H9 (cell line): ENCODE measurements at regions not wholly inside any gene's neighbourhood (a gene's known extent, or its start where the extent isn't known, plus 50 kb on each side); places are given as distances from the start of the nearest gene placed in this dataset.

Source experiments
- DNase-seq: peaks from one replicate; pipeline ENCODE4 v3.0.0-alpha.2; 2017
- H2AFZ ChIP-seq: one replicate; pipeline ENCODE4 v1.6.1; 2013; ENCODE audit warnings: mild to moderate bottlenecking, low read length, control low read depth, moderate library complexity
- H2AK5ac ChIP-seq: 2 replicates; pipeline ENCODE4 v1.6.1; 2013; ENCODE audit warnings: low read length, control low read depth, mixed read lengths; ENCODE audit not compliant: insufficient read length
- H2BK120ac ChIP-seq: one replicate; pipeline ENCODE4 v1.6.1; 2013; ENCODE audit warnings: low read depth, mild to moderate bottlenecking, low read length, control low read depth, inconsistent platforms; ENCODE audit not compliant: poor library complexity, severe bottlenecking
- H2BK12ac ChIP-seq: 2 replicates; pipeline ENCODE4 v1.6.1; 2013; ENCODE audit warnings: low read length, control low read depth, mixed read lengths, low read depth; ENCODE audit not compliant: insufficient read length
- H2BK15ac ChIP-seq: 2 replicates; pipeline ENCODE4 v1.6.1; 2013; ENCODE audit warnings: low read depth, low read length, control low read depth
- H2BK20ac ChIP-seq: one replicate; pipeline ENCODE4 v1.6.1; 2013; ENCODE audit warnings: low read depth, mild to moderate bottlenecking, low read length, control low read depth, inconsistent platforms; ENCODE audit not compliant: poor library complexity, severe bottlenecking
- H2BK5ac ChIP-seq: 2 replicates; pipeline ENCODE4 v1.6.1; 2013; ENCODE audit warnings: low read length, control low read depth, mixed read lengths; ENCODE audit not compliant: insufficient read length
- H3K14ac ChIP-seq: 2 replicates; pipeline ENCODE4 v1.6.1; 2013; ENCODE audit warnings: low read length, control low read depth; ENCODE audit not compliant: insufficient read depth
- H3K18ac ChIP-seq: 2 replicates; pipeline ENCODE4 v1.6.1; 2013; ENCODE audit warnings: low read depth, mild to moderate bottlenecking, mixed read lengths, low read length, control low read depth; ENCODE audit not compliant: insufficient read length
- H3K23ac ChIP-seq: 2 replicates; pipeline ENCODE4 v1.6.1; 2013; ENCODE audit warnings: low read length, control low read depth, mixed read lengths, low read depth; ENCODE audit not compliant: insufficient read length
- H3K23me2 ChIP-seq: 2 replicates; pipeline ENCODE4 v1.6.1; 2013; ENCODE audit warnings: low read depth, mild to moderate bottlenecking, mixed read lengths, low read length, control low read depth; ENCODE audit not compliant: insufficient read length, poor library complexity, severe bottlenecking
- H3K27ac ChIP-seq: 2 replicates; pipeline ENCODE4 v1.5.1; 2013; ENCODE audit warnings: low read length, control low read depth, mixed read lengths, low read depth; ENCODE audit not compliant: insufficient read length
- H3K27me3 ChIP-seq: 2 replicates; pipeline ENCODE4 v1.6.1; 2013; ENCODE audit warnings: low read length, control low read depth, inconsistent platforms; ENCODE audit not compliant: insufficient read depth
- H3K4ac ChIP-seq: 2 replicates; pipeline ENCODE4 v1.6.1; 2013; ENCODE audit warnings: low read depth, mild to moderate bottlenecking, control low read depth, inconsistent platforms, low read length, moderate library complexity
- H3K4me1 ChIP-seq: 2 replicates; pipeline ENCODE4 v1.6.1; 2013; ENCODE audit warnings: low read length, control low read depth, inconsistent platforms; ENCODE audit not compliant: insufficient read depth
- H3K4me2 ChIP-seq: 2 replicates; pipeline ENCODE4 v1.6.1; 2013; ENCODE audit warnings: low read length, control low read depth, mixed read lengths; ENCODE audit not compliant: insufficient read length, insufficient read depth
- H3K56ac ChIP-seq: 2 replicates; pipeline ENCODE4 v1.6.1; 2013; ENCODE audit warnings: low read depth, mild to moderate bottlenecking, mixed read lengths, low read length, control low read depth; ENCODE audit not compliant: insufficient read length
- H3K79me1 ChIP-seq: 2 replicates; pipeline ENCODE4 v1.6.1; 2013; ENCODE audit warnings: low read depth, mild to moderate bottlenecking, moderate library complexity, low read length, control low read depth, inconsistent platforms; ENCODE audit not compliant: insufficient read depth, poor library complexity, severe bottlenecking
- H3K79me2 ChIP-seq: 2 replicates; pipeline ENCODE4 v1.6.1; 2013; ENCODE audit warnings: low read length, control low read depth, inconsistent platforms; ENCODE audit not compliant: insufficient read depth
- H3K9ac ChIP-seq: 2 replicates; pipeline ENCODE4 v1.6.1; 2013; ENCODE audit warnings: low read length, control low read depth, mixed read lengths; ENCODE audit not compliant: insufficient read length; ENCODE audit errors: extremely low read depth
- H3K9me3 ChIP-seq: one replicate; pipeline ENCODE4 v1.6.1; 2013; ENCODE audit warnings: low read depth, low read length, inconsistent platforms; ENCODE audit not compliant: control insufficient read depth
- H3T11ph ChIP-seq: one replicate; pipeline ENCODE4 v1.6.1; 2013; ENCODE audit warnings: mild to moderate bottlenecking, low read length, control low read depth, inconsistent platforms
- H4K20me1 ChIP-seq: one replicate; pipeline ENCODE4 v1.6.1; 2013; ENCODE audit not compliant: control insufficient read depth, insufficient read length, insufficient read depth
- H4K5ac ChIP-seq: 2 replicates; pipeline ENCODE4 v1.6.1; 2013; ENCODE audit warnings: low read depth, mild to moderate bottlenecking, mixed read lengths, low read length, control low read depth; ENCODE audit not compliant: insufficient read length
- H4K8ac ChIP-seq: replicated peaks from 2 replicates; pipeline ENCODE4 v1.6.1; 2013; ENCODE audit warnings: low read length, control low read depth, mixed read lengths, low read depth; ENCODE audit not compliant: insufficient read length
- H4K91ac ChIP-seq: 2 replicates; pipeline ENCODE4 v1.6.1; 2013; ENCODE audit warnings: low read depth, mild to moderate bottlenecking, moderate library complexity, mixed read lengths, low read length, control low read depth; ENCODE audit not compliant: insufficient read length
- H3K27ac Mint-ChIP-seq, 3 experiments: 2 replicates in 2 of 3; 3 replicates in 1 of 3; pipeline ENCODE4 v1.8.0; 2020 to 2021; ENCODE audit warnings: mixed read lengths in 3 of 3, mild to moderate bottlenecking in 1 of 3, moderate library complexity in 1 of 3
- H3K27me3 Mint-ChIP-seq: 2 replicates; pipeline ENCODE4 v1.8.0; 2021; ENCODE audit warnings: low read depth, mild to moderate bottlenecking, moderate library complexity, mixed read lengths
- H3K36me3 Mint-ChIP-seq, 3 experiments: 2 replicates in 2 of 3; 3 replicates in 1 of 3; pipeline ENCODE4 v1.8.0; 2020 to 2021; ENCODE audit warnings: low read depth in 3 of 3, mixed read lengths in 3 of 3; ENCODE audit not compliant: insufficient read depth in 1 of 3
- H3K4me1 Mint-ChIP-seq, 2 experiments: 2 replicates each; pipeline ENCODE4 v1.8.0; 2020; ENCODE audit warnings: mixed read lengths in 2 of 2
- H3K4me3 Mint-ChIP-seq, 2 experiments: 2 replicates in 1 of 2; 3 replicates in 1 of 2; pipeline ENCODE4 v1.8.0; 2020 to 2021; ENCODE audit warnings: mild to moderate bottlenecking in 2 of 2, mixed read lengths in 2 of 2, moderate library complexity in 1 of 2
- H3K9me3 Mint-ChIP-seq, 2 experiments: 2 replicates in 1 of 2; 3 replicates in 1 of 2; pipeline ENCODE4 v1.8.0; 2020; ENCODE audit warnings: mild to moderate bottlenecking in 2 of 2, mixed read lengths in 2 of 2, moderate library complexity in 1 of 2
- WGBS: extraction: QIAGEN DNeasy Blood & Tissue Kit; methylation state at CpG from one replicate; pipeline ENCODE4 v1.1.7; 2013; ENCODE audit warnings: missing lambda C conversion rate, low lambda C conversion rate, mixed read lengths; ENCODE audit not compliant: insufficient read length; ENCODE audit errors: extremely low coverage; 5-methylcytosine and 5-hydroxymethylcytosine counted together
- TF ChIP-seq, protein P1 (sequence below): fragments of 200-600 bp; sonication (generic); conservative IDR thresholded peaks from 3 replicates; pipeline ENCODE4 v1.8.0; 2021; ENCODE audit warnings: antibody characterized with exemption, mild to moderate bottlenecking

DNA sequence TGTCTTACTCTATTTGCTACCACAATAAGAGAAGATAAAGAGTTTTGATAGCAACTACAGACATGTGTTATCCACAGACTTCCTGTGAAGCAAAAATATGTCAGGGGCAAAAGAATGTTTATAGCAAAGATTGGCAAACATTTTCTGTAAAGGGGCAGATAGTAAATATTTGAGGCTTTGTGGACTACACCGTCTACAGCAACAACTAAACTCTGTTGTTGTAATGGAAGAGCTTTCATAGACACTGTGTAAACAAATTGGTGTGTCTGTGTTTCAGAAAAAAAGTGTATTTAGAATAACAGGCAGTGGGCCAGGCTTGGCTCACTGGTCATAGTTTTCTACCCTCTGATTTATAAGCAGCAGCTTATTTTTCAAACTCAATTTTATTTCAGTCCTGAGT, 521.4 kb downstream of the ANKRD7 start:
- Histone ChIP-seq H3K79me1 (no peaks in the 10 kb centered on the region), H4K8ac (no peak overlapping the region), H3K9me3 (no peaks in the 10 kb centered on the region), H3K79me2 (no peaks in the 10 kb centered on the region), H3K23ac (no peak overlapping the region), H3K4me2 (no peak overlapping the region), H3K9ac (no peak overlapping the region), H2AK5ac (no peak overlapping the region), H3T11ph (no peak overlapping the region), H3K23me2 (no peaks in the 10 kb centered on the region), H2BK5ac (no peak overlapping the region), H3K4ac (no peak overlapping the region), H2BK20ac (no peak overlapping the region), H3K14ac (no peak overlapping the region), H4K20me1 (no peaks in the 10 kb centered on the region), H3K18ac (no peak overlapping the region), H3K27ac (no peak overlapping the region), H3K56ac (no peak overlapping the region), H4K5ac (no peak overlapping the region), H2BK120ac (no peak overlapping the region), H4K91ac (no peak overlapping the region), H3K27me3 (no peaks in the 10 kb centered on the region), H3K4me1 (no peaks in the 10 kb centered on the region), H2BK12ac (no peak overlapping the region), H2AFZ (no peak overlapping the region), H2BK15ac (no peak overlapping the region)
- H3K27me3 Mint-ChIP-seq: no peaks in the 10 kb centered on the region
- H3K36me3 Mint-ChIP-seq: no peaks in the 10 kb centered on the region
- H3K4me3 Mint-ChIP-seq: no peak overlapping the region
- no peaks in the 10 kb centered on the region for H3K4me1 Mint-ChIP-seq
- no peak overlapping the region for H3K27ac Mint-ChIP-seq
- DNase-seq: no peak
- WGBS: no CpG with 5 or more reads among the region's 1 CpG
- TF ChIP-seq, protein P1, sequence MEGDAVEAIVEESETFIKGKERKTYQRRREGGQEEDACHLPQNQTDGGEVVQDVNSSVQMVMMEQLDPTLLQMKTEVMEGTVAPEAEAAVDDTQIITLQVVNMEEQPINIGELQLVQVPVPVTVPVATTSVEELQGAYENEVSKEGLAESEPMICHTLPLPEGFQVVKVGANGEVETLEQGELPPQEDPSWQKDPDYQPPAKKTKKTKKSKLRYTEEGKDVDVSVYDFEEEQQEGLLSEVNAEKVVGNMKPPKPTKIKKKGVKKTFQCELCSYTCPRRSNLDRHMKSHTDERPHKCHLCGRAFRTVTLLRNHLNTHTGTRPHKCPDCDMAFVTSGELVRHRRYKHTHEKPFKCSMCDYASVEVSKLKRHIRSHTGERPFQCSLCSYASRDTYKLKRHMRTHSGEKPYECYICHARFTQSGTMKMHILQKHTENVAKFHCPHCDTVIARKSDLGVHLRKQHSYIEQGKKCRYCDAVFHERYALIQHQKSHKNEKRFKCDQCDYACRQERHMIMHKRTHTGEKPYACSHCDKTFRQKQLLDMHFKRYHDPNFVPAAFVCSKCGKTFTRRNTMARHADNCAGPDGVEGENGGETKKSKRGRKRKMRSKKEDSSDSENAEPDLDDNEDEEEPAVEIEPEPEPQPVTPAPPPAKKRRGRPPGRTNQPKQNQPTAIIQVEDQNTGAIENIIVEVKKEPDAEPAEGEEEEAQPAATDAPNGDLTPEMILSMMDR: no peak
- no peaks in the 10 kb centered on the region for H3K9me3 Mint-ChIP-seq
